Endodermal cell (in vitro differentiated cells): ENCODE measurements at regions not wholly inside any gene's neighbourhood (a gene's known extent, or its start where the extent isn't known, plus 50 kb on each side); places are given as distances from the start of the nearest gene placed in this dataset.

Experiments used
- DNase-seq: peaks from one replicate; pipeline ENCODE4 v3.0.0-alpha.2; 2017
- H3K27ac ChIP-seq: 2 replicates; pipeline ENCODE4 v1.5.1; 2013; ENCODE audit warnings: mild to moderate bottlenecking, low read depth, low read length, moderate library complexity
- H3K27me3 ChIP-seq: 2 replicates; pipeline ENCODE4 v1.6.1; 2013; ENCODE audit warnings: mild to moderate bottlenecking, low read length, moderate library complexity; ENCODE audit not compliant: insufficient read depth, control insufficient read depth, poor library complexity, severe bottlenecking
- H3K36me3 ChIP-seq: 2 replicates; pipeline ENCODE4 v1.7.0; 2013; ENCODE audit warnings: mild to moderate bottlenecking, low read length, moderate library complexity; ENCODE audit not compliant: control insufficient read depth, insufficient read depth
- H3K4me1 ChIP-seq: one replicate; pipeline ENCODE4 v1.7.0; 2013; ENCODE audit warnings: low read length; ENCODE audit not compliant: control insufficient read depth, insufficient read depth
- H3K4me3 ChIP-seq: 2 replicates; pipeline ENCODE4 v1.5.1; 2013; ENCODE audit warnings: mild to moderate bottlenecking, low read length, moderate library complexity
- H3K9ac ChIP-seq: 2 replicates; pipeline ENCODE4 v1.6.1; 2013; ENCODE audit warnings: mild to moderate bottlenecking, low read length, moderate library complexity; ENCODE audit not compliant: poor library complexity, severe bottlenecking; ENCODE audit errors: extremely low read depth
- H3K9me3 ChIP-seq: 2 replicates; pipeline ENCODE4 v1.6.1; 2013; ENCODE audit warnings: mild to moderate bottlenecking, low read length, moderate library complexity; ENCODE audit not compliant: control insufficient read depth
- H3K27ac Mint-ChIP-seq: 2 replicates; pipeline ENCODE4 v1.8.0; 2020; ENCODE audit warnings: mixed read lengths
- H3K27me3 Mint-ChIP-seq: 2 replicates; pipeline ENCODE4 v1.8.0; 2021; ENCODE audit warnings: mild to moderate bottlenecking, mixed read lengths; ENCODE audit not compliant: insufficient read depth
- H3K36me3 Mint-ChIP-seq: 2 replicates; pipeline ENCODE4 v1.8.0; 2020; ENCODE audit warnings: low read depth, mixed read lengths
- H3K4me1 Mint-ChIP-seq: 2 replicates; pipeline ENCODE4 v1.8.0; 2020; ENCODE audit warnings: mixed read lengths
- H3K4me3 Mint-ChIP-seq: 2 replicates; pipeline ENCODE4 v1.8.0; 2020; ENCODE audit warnings: mild to moderate bottlenecking, moderate library complexity, mixed read lengths
- H3K9me3 Mint-ChIP-seq: 2 replicates; pipeline ENCODE4 v1.8.0; 2020; ENCODE audit warnings: mild to moderate bottlenecking, mixed read lengths
- WGBS, 2 experiments: methylation state at CpG; one replicate each; pipeline versions ENCODE4 v1.1.5 to v1.1.7; 2013; ENCODE audit warnings: missing lambda C conversion rate in 2 of 2, mixed read lengths in 1 of 2; ENCODE audit not compliant: insufficient coverage in 1 of 2, insufficient read length in 1 of 2; 5-methylcytosine and 5-hydroxymethylcytosine counted together
- TF ChIP-seq, protein P1 (sequence below): fragments of 200-600 bp; sonication (generic); conservative IDR thresholded peaks from 2 replicates; pipeline ENCODE4 v1.5.0; 2021; ENCODE audit warnings: antibody characterized with exemption, mild to moderate bottlenecking

DNA sequence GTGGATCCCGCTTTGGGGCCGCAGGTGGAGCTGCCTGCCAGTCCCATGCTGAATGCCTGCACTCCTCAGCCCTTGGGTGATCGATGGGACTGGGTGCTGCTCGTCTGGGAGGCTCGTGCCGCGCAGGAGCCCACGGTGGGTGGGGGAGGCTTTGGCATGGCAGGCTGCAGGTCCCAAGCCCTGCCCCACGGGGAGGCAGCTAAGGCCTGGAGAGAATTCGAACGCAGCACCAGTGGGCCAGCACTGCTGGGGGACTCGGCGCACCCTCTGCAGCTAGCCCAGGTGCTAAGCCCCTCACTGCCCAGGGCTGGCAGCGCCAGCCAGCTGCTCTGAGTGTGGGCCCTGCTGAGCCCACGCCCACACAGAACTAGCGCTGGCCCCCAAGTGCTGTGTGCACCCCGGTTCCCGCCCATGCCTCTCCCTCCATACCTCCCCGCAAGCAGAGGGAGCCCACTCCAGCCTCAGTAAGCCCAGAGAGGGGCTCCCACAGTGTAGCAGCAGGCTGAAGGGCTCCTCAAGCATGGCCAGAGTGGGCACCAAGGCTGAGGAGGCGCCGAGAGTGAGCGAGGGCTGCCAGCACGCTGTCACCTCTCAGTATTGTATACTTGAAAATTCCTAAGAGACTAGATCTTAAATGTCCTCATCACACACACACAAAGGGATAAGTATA is 1654.2 kb upstream of the SLC39A10 start:
- no peak overlapping the region for H3K4me3 ChIP-seq
- no peaks in the 10 kb centered on the region for H3K27me3 ChIP-seq
- TF ChIP-seq, protein P1, sequence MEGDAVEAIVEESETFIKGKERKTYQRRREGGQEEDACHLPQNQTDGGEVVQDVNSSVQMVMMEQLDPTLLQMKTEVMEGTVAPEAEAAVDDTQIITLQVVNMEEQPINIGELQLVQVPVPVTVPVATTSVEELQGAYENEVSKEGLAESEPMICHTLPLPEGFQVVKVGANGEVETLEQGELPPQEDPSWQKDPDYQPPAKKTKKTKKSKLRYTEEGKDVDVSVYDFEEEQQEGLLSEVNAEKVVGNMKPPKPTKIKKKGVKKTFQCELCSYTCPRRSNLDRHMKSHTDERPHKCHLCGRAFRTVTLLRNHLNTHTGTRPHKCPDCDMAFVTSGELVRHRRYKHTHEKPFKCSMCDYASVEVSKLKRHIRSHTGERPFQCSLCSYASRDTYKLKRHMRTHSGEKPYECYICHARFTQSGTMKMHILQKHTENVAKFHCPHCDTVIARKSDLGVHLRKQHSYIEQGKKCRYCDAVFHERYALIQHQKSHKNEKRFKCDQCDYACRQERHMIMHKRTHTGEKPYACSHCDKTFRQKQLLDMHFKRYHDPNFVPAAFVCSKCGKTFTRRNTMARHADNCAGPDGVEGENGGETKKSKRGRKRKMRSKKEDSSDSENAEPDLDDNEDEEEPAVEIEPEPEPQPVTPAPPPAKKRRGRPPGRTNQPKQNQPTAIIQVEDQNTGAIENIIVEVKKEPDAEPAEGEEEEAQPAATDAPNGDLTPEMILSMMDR, result no peak
- H3K9ac ChIP-seq, result no peak overlapping the region
- Mint-ChIP-seq H3K4me3 (no peak overlapping the region), H3K36me3 (peaks cover 11% of the 10 kb centered on the region), H3K4me1 (no peaks in the 10 kb centered on the region), H3K9me3 (peaks cover 19% of the 10 kb centered on the region), H3K27ac (no peak overlapping the region), H3K27me3 (no peaks in the 10 kb centered on the region)
- H3K9me3 ChIP-seq, result no peaks in the 10 kb centered on the region
- 85 to 86% methylated on average over 8 to 23 of the region's 23 CpGs for WGBS, 2 experiments
- no peak overlapping the region for H3K27ac ChIP-seq
- no peak for DNase-seq
- no peaks in the 10 kb centered on the region for H3K36me3 ChIP-seq
- no peaks in the 10 kb centered on the region for H3K4me1 ChIP-seq

DNA sequence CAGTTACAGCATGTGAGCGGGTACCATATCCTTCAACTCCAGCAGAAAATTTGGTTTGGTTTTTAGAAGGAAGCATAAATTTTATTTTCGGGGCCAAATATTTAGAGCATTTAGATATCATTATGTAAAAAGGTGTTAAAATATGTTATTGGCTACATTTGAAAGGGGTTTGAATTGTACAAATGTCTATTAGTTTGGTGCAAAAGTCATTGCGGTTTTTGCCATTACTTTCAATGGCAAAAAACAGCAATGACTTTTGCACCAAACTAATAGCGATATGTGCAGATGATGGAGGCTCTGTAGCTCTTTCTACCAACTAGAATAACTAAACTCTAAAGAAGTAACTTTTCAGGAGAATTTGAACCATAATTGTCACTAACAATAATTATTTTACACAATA is 1666.2 kb upstream of the SLC39A10 start:
- no peak overlapping the region for H3K9ac ChIP-seq
- Mint-ChIP-seq H3K4me3 (no peak overlapping the region), H3K27me3 (no peaks in the 10 kb centered on the region), H3K4me1 (no peaks in the 10 kb centered on the region), H3K36me3 (no peaks in the 10 kb centered on the region), H3K9me3 (no peaks in the 10 kb centered on the region), H3K27ac (no peak overlapping the region)
- TF ChIP-seq, protein P1, result no peak
- 50 to 69% methylated on average over 2 to 4 of the region's 4 CpGs for WGBS, 2 experiments
- H3K36me3 ChIP-seq, result no peaks in the 10 kb centered on the region
- no peak overlapping the region for H3K4me3 ChIP-seq
- no peak for DNase-seq
- no peaks in the 10 kb centered on the region for H3K9me3 ChIP-seq
- no peak overlapping the region for H3K27ac ChIP-seq
- H3K4me1 ChIP-seq, result no peaks in the 10 kb centered on the region
- no peaks in the 10 kb centered on the region for H3K27me3 ChIP-seq

DNA sequence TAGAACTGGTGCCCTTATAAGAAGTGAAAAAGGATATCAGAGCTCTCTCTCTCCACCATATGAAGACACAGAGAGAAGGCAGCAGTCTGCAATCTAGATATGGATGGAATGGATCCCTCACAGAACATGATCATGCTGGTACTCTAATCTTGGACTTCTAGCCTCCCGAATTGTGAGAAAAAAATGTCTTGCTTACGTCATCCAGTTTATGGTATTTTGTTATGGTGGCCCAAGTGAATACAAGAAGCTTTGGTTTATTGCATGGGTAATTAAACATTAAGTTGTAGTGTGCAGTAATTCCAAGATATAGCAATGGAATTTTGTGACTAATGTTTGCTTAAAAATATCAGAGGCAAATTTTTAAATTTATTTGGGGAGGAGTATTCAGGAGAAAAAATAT is 1667.4 kb upstream of the SLC39A10 start:
- Mint-ChIP-seq H3K9me3 (no peaks in the 10 kb centered on the region), H3K27ac (no peak overlapping the region), H3K4me1 (no peaks in the 10 kb centered on the region), H3K4me3 (no peak overlapping the region), H3K36me3 (no peaks in the 10 kb centered on the region), H3K27me3 (no peaks in the 10 kb centered on the region)
- 88 to 100% methylated on average over 1 to 2 of the region's 2 CpGs for WGBS, 2 experiments
- Histone ChIP-seq H3K9me3 (no peaks in the 10 kb centered on the region), H3K4me1 (no peaks in the 10 kb centered on the region), H3K27ac (no peak overlapping the region), H3K9ac (no peak overlapping the region), H3K27me3 (no peaks in the 10 kb centered on the region), H3K36me3 (no peaks in the 10 kb centered on the region), H3K4me3 (no peak overlapping the region)
- TF ChIP-seq, protein P1, result no peak
- no peak for DNase-seq
